Loucy (cell line): ENCODE measurements at regions not wholly inside any gene's neighbourhood (a gene's known extent, or its start where the extent isn't known, plus 50 kb on each side); places are given as distances from the start of the nearest gene placed in this dataset.

ENCODE experiments used
- H2AFZ ChIP-seq: fragments of 200-600 bp; sonication (generic); 2 replicates; pipeline ENCODE4 v1.6.0; 2016; ENCODE audit warnings: antibody characterized with exemption, mild to moderate bottlenecking, low read length, moderate library complexity
- H3F3A ChIP-seq: fragments of 200-600 bp; 2 replicates; pipeline ENCODE4 v1.6.0; 2016; ENCODE audit warnings: antibody characterized with exemption, low read depth, mild to moderate bottlenecking
- H3K27me3 ChIP-seq: fragments of 200-600 bp; sonication (generic); 2 replicates; pipeline ENCODE4 v1.6.1; 2014; ENCODE audit warnings: low read length, mild to moderate bottlenecking; ENCODE audit not compliant: insufficient read depth, poor library complexity, severe bottlenecking
- H3K36me3 ChIP-seq: fragments of 200-600 bp; sonication (generic); 2 replicates; pipeline ENCODE4 v1.6.1; 2016; ENCODE audit warnings: low read length; ENCODE audit not compliant: insufficient read depth
- H3K4me1 ChIP-seq: fragments of 200-600 bp; sonication (generic); 2 replicates; pipeline ENCODE4 v1.5.1; 2014; ENCODE audit warnings: low read length, mild to moderate bottlenecking; ENCODE audit not compliant: insufficient read depth, poor library complexity, severe bottlenecking
- H3K4me2 ChIP-seq: fragments of 200-600 bp; sonication (generic); 2 replicates; pipeline ENCODE4 v1.6.0; 2014; ENCODE audit warnings: antibody characterized with exemption, low read length, low read depth, mild to moderate bottlenecking; ENCODE audit not compliant: poor library complexity, severe bottlenecking
- H3K4me3 ChIP-seq: fragments of 200-600 bp; sonication (generic); 2 replicates; pipeline ENCODE4 v1.5.1; 2014; ENCODE audit warnings: low read length, mild to moderate bottlenecking, mixed read lengths; ENCODE audit not compliant: poor library complexity, severe bottlenecking
- H3K79me2 ChIP-seq: fragments of 200-600 bp; sonication (generic); 2 replicates; pipeline ENCODE4 v1.6.1; 2014; ENCODE audit warnings: low read length; ENCODE audit not compliant: insufficient read depth
- H3K9ac ChIP-seq: fragments of 200-600 bp; sonication (generic); 2 replicates; pipeline ENCODE4 v1.6.0; 2014; ENCODE audit warnings: mild to moderate bottlenecking, low read depth, low read length, moderate library complexity; ENCODE audit not compliant: poor library complexity, severe bottlenecking
- H3K9me2 ChIP-seq: fragments of 200-600 bp; sonication (generic); replicated peaks from 2 replicates; pipeline ENCODE4 v1.6.1; 2016; ENCODE audit warnings: low read depth, low read length, mixed read lengths
- H3K9me3 ChIP-seq: fragments of 200-600 bp; sonication (generic); 2 replicates; pipeline ENCODE4 v1.6.1; 2014; ENCODE audit warnings: mild to moderate bottlenecking, antibody characterized with exemption, low read length, low read depth; ENCODE audit not compliant: insufficient read depth
- H4K20me1 ChIP-seq: fragments of 200-600 bp; sonication (generic); 2 replicates; pipeline ENCODE4 v1.6.0; 2014; ENCODE audit warnings: antibody characterized with exemption, low read length, mild to moderate bottlenecking; ENCODE audit not compliant: insufficient read depth, poor library complexity, severe bottlenecking
- EZH2phosphoT487 ChIP-seq: fragments of 200-600 bp; IDR thresholded peaks from 2 replicates; pipeline ENCODE4 v1.6.1; 2018; ENCODE audit warnings: antibody characterized with exemption, mild to moderate bottlenecking, moderate library complexity, borderline replicate concordance
- TF ChIP-seq, protein P1 (sequence below): fragments of 200-600 bp; sonication (generic); conservative IDR thresholded peaks from 2 replicates; pipeline ENCODE4 v1.5.1; 2014; ENCODE audit warnings: mild to moderate bottlenecking, antibody characterized with exemption, low read length

- Histone ChIP-seq H3K9ac (no peak overlapping the region), H3K9me3 (no peaks in the 10 kb centered on the region), H2AFZ (no peak overlapping the region), H3K4me1 (no peaks in the 10 kb centered on the region), H3F3A (no peaks in the 10 kb centered on the region), H3K27me3 (no peaks in the 10 kb centered on the region), H3K9me2 (no peaks in the 10 kb centered on the region), H3K4me3 (no peak overlapping the region), H3K4me2 (no peak overlapping the region), H4K20me1 (no peaks in the 10 kb centered on the region), H3K36me3 (no peaks in the 10 kb centered on the region), H3K79me2 (no peaks in the 10 kb centered on the region)
- TF ChIP-seq, protein P1, sequence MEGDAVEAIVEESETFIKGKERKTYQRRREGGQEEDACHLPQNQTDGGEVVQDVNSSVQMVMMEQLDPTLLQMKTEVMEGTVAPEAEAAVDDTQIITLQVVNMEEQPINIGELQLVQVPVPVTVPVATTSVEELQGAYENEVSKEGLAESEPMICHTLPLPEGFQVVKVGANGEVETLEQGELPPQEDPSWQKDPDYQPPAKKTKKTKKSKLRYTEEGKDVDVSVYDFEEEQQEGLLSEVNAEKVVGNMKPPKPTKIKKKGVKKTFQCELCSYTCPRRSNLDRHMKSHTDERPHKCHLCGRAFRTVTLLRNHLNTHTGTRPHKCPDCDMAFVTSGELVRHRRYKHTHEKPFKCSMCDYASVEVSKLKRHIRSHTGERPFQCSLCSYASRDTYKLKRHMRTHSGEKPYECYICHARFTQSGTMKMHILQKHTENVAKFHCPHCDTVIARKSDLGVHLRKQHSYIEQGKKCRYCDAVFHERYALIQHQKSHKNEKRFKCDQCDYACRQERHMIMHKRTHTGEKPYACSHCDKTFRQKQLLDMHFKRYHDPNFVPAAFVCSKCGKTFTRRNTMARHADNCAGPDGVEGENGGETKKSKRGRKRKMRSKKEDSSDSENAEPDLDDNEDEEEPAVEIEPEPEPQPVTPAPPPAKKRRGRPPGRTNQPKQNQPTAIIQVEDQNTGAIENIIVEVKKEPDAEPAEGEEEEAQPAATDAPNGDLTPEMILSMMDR: no peak
- TF ChIP-seq EZH2phosphoT487: no peak
These were observed 271.3 kb upstream of the FAT4 start for GRCh38 chr4:125043486-125043885.

DNA sequence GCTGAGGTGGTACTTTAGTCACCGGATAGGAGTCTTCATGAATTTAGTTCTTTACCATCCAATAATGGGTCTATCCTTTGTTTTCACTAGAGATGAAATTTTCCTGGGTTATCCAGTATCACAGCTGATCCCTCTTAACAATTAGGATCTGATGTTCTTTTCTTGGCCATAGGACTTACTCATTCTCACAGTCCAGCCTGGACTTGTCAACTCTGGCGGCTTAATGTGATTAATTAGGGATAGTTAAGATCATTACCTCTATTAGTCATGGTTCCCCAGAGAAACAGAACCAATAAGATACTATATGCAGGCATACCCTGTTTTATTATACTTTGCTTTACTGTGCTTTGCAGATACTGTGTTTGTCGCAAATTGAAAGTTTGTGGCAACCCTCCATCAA is 272.7 kb upstream of the FAT4 start:
- Histone ChIP-seq H3K4me2 (no peak overlapping the region), H3K9me3 (no peaks in the 10 kb centered on the region), H2AFZ (no peak overlapping the region), H3K36me3 (no peaks in the 10 kb centered on the region), H3F3A (no peaks in the 10 kb centered on the region), H4K20me1 (no peaks in the 10 kb centered on the region), H3K4me1 (no peaks in the 10 kb centered on the region), H3K9ac (no peak overlapping the region), H3K27me3 (no peaks in the 10 kb centered on the region), H3K79me2 (no peaks in the 10 kb centered on the region), H3K9me2 (no peaks in the 10 kb centered on the region), H3K4me3 (no peak overlapping the region)
- TF ChIP-seq, protein P1: no peak
- no peak for TF ChIP-seq EZH2phosphoT487

DNA sequence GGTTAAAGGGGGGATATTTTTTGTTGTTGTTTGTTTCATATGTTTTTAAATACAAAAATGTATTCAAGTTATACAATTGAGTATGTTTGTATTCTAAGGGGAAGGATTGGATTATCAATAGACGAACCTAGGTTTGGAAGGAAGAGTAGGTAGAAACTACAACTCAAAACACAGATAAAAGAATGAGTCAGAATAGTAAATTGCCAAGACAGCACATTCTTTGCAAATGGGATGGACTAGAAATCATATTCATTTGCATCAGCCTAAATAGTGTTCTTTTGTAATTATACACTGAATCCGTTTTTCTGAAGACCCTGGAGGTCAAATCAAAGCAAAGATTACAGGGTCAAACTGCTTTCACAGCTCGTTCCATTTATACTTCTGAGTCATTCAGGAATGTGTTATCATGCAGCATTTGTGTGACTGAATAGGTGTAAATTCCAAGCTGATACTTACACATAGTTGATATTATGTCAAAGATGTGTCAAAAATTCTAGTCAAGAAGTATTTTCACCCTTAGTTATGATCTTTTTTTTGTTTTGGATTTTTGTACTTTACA is 273.3 kb upstream of the FAT4 start:
- Histone ChIP-seq H4K20me1 (no peaks in the 10 kb centered on the region), H3K9ac (no peak overlapping the region), H3F3A (no peaks in the 10 kb centered on the region), H3K36me3 (no peaks in the 10 kb centered on the region), H3K4me2 (no peak overlapping the region), H2AFZ (no peak overlapping the region), H3K9me2 (no peaks in the 10 kb centered on the region), H3K9me3 (no peaks in the 10 kb centered on the region), H3K4me1 (no peaks in the 10 kb centered on the region), H3K27me3 (no peaks in the 10 kb centered on the region), H3K4me3 (no peak overlapping the region), H3K79me2 (no peaks in the 10 kb centered on the region)
- TF ChIP-seq, protein P1: no peak
- TF ChIP-seq EZH2phosphoT487: no peak
